ENCODE measurements at regions not wholly inside any gene's neighbourhood (a gene's known extent, or its start where the extent isn't known, plus 50 kb on each side); places are given as distances from the start of the nearest gene placed in this dataset.
"Not testable (repeated sequence)": the region's sequence is repeated elsewhere in the genome, so short reads cannot be mapped to it uniquely, and the experiment has no call there.

DNA sequence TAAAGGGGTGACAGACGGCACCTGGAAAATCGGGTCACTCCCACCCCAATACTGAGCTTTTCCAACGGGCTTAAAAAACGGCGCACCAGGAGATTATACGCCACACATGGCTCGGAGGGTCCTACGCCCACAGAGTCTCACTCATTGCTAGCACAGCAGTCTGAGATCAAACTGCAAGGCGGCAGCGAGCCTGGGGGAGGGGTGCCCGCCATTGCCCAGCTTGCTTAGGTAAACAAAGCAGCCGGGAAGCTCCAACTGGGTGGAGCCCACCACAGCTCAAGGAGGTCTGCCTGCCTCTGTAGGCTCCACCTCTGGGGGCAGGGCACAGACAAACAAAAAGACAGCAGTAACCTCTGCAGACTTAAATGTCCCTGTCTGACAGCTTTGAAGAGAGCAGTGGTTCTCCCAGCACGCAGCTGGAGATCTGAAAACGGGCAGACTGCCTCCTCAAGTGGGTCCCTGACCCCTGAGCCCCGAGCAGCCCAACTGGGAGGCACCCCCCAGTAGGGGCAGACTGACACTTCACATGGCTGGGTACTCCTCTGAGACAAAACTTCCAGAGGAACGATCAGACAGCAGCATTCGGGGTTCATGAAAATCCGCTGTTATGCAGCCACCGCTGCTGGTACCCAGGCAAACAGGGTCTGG lies 162.8 kb upstream of the GJE1 start:
- not testable (repeated sequence) for DNase-seq

DNA sequence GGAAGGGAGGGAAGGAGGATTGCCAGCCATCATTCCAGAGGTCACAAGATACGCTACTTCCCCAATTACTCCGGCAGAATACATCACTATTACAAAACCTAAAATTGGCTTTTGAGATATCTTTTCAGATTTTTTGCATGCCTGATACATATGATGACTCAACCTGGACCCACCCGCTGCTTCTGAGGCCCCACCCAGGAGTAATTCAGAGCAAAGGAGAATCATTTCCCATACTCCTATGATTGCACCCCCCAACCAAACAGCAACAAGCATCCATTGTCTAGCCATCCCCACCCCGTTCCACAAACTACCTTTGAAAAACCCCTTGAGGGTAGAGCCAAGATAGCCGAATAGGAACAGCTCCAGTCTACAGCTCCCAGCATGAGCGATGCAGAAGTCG lies 163.5 kb upstream of the GJE1 start:
- no peak for DNase-seq

DNA sequence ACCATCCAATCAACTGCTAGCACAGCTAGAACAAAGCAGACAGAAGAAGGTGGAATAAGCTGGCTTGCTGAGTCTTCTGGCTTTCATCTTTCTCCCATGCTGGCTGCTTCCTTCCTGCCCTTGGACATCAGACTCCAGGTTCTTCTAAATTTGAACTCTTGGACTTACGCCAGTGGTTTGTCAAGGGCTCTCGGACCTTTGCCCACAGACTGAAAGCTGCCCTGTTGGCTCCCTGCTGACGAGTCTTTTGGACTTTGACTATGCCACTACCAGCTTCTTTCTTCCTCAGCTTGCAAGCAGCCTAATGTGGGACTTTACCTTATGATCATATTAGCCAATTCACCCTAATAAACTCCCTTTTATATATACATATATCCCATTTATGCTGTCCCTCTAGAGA lies 164.1 kb upstream of the GJE1 start:
- DNase-seq = no peak

DNA sequence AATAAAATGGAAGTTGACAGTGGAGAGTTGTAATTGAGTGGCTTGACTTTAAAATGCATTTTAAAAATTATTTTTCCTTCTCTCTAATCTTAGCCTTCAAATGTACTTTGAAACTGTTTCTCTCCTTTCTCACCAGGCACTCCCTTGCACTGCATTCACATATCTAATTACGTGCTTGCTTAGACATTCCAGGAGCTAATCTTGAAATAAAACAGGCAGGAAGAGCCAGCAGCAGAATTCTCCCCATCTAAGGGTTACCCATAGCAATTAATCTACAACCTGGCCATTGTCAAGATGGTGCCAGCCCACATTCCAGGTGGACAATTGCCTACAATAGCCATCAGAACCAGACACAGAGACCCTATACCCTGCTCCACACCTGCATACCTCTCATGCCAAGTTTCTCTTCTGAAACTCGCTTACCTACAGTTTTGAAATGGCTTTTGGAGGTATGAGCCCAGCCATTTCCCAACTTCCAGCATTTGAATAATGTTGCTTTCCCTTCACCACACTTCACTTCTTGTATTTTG lies 167.6 kb upstream of the GJE1 start:
- no peak for DNase-seq

DNA sequence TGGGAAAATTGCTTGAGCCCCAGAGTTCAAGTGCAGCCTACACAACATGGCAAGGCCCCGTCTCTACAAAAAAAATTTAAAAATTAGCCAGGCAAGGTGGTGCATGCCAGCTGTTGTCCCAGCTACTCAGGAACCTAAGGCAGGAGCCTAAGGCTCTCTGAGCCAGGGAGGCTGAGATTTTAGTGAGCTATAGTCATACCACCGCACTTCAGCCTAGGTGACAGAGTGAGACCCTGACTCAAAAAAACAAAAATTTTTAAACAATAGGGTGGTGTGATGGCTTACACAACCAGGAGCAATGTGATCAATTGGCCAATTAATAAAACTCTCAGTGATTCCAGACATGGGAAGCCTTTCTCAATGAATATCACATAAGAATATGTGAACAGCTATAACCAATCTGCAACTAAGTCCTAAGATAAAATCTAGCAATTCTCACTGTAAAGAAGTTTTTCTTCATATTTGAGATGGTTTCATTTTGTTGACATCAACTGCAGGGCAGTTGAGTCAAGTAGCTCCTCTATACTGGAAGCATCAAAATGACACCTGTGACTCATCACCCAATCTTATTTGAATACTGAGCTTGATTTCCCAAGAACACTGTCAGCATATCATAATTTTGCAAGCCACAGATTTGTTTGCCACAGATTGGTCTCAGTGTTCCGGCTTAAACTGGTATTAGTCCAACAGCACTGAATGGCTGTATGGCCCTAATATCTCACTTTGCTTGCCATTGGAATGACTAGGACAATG lies 169.0 kb upstream of the GJE1 start:
- DNase-seq = no peak

DNA sequence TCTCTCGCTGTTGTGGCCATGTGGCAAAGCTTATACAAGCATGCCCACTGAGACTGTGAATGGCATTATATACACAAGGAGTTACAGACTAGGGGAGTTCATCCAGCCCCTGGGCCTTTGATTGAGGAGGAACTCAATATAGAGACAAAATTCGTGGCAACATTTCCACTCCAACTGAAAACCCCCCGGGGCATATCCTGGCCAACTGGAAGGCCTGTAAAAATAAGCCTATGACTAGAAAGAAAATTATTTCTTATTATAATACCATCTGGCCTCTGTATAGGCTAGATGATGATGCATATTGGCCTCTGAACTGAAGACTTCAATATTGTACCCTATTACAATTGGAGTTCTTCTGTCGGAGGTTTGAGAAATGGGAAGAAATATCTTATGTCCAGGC lies 175.5 kb upstream of the GJE1 start:
- no peak for DNase-seq

DNA sequence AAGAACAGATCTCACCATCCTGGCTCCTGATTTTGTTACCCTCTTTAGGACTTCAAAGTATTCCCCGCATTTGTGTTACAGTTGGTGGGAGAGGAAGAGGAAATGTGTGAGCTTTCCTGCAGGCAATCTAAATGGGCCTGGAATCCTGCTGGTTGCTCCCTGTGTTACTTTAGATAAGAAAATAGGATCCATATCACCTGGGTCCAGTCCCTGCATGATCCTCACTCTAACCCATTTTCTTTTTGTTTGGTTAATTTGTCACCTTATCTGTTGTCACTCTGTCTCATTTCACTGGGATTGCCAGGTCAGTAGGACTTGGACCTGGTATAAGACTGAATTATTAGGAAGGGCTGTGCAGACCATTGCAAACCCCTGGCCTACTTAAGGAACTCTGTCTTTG lies 175.9 kb upstream of the GJE1 start:
- DNase-seq = no peak

DNA sequence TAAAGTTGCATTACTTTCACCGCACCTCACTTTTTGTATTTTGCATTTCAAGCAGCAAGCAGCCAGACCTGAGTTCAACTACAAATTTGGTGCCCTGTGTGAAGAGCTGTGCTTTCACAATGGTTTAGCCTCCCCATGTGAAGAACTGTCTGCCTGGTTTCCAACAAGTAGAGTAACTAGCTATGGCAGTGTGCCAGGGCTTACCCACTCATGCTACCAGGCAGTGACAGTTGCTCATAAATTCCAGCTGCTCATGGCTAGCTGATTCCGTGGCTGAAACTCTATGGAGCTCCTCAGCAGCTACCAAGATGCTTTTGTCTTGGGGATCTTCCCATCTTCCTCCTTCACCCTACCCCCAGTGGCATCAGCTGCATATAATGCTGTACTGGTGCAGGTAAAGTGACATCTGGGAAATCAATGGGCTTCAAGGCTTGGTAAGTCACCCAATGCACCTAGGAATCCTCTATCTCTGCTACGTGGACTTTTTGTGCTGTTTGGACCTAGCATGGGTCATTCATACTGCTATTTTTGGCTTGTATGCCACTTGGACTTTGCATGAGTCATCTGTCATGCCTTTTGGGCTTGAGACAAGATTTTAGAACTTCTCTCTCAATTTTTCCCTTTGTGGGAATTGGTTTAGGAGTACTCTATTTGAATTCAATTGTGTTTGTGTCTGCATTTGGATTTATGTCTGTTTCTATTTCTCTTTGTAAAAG lies 176.5 kb upstream of the GJE1 start:
- DNase-seq = peak; percentile 58

DNA sequence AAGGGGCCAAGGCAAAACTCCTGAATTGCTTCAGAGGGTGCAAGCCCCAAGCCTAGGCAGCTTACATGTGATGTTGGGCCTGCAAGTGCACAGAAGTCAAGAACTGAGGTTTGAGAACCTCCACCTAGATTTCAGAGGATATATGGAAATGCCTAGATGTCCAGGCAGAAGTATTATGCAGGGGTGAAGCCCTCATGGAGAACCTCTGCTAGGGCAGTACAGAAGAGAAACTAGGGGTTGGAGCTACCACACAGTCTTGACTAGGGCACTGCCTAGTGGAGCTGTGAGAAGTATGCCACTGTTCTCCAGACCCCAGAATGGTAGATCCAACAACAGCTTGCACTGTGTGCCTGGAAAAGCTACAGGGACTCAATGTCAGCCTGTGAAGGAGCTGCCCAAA lies 179.7 kb upstream of the GJE1 start:
- no peak for DNase-seq

DNA sequence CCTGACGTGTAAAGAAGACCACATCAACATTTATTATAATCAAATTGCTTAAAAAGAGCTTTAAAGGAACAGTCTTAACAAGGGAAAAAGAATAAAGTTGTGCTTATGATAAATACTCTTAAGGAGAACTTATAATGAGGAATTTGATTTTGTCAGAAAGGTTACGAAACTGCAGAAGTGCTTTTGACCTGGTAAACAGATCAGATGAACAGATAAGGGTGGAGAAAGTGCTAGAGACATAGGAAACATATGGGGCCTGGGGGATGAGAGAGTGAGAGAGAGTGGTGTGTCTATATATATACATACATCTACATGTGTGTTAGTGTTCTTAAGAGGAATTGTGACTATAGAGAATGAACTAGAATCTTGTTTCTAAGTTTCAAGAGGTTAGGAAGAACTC lies 186.2 kb upstream of the GJE1 start:
- DNase-seq = no peak

DNA sequence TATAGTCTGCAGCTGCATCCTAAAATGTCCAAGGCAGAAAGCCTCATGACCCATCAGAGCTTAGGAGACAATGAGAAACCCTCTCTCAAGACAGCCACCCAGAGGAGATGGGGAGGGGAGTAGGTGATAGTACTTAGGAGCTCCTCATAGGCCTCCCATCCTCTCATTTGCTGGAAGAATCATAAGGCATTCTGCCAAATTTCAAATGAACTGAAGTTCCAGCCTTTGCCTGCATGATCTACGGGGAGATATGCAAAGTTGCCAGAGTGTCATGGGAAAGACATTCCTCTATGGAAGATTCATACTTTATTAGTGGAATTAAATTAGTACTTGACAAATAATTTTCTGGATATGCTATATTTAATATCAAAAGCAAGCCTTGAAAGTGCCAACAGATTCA lies 194.1 kb upstream of the GJE1 start:
- DNase-seq = no peak

DNA sequence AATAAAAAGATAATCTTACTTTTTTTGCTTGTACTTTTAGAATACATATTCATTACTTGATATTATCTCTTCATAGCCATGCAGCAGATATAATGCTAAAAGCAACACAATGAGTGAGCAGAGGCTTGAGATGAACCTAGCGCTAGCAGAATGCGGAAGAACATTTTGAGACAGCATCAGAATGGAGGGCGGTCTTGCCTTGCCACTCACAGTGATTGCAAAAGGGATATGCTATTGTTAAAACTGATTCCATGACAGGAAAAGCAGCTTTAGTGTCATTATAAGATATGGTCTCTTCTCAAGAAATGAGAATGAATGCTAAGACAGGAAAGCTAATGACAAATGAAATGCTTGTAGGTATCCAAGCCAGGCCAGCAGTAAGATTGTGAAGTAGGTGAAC lies 200.0 kb upstream of the GJE1 start:
- no peak for DNase-seq

DNA sequence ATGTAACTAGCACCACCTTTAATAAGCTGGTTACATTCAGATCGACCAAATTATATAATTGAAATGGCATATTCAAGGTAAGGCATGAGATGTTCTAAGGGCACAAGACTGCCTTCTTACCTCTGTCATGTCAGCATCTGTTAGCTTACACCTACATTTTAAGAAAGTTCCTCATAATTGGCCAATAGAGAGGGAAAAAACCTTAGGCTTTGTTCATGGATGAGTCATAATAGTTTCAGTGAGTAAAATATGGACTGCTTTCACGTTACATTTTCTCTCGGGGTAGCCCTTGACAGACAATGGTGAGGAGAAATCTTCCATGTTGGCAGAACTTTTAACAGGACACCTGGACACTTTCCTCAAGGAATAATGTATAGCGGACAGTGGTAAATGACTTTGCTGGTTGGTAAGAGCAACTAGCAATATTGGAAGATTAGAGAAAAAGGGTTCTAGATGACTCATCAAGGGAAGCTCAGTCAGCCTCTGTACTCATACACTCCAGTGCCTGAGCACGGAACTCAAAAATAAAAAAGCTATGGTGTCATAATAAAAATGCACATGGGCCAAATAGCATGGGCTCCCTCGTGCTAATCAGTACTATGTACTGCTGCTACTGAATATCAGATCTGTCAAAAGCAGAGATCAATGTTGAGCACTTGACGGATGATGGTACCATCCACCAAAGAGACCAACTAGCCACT lies 206.4 kb upstream of the GJE1 start:
- not testable (repeated sequence) for DNase-seq

DNA sequence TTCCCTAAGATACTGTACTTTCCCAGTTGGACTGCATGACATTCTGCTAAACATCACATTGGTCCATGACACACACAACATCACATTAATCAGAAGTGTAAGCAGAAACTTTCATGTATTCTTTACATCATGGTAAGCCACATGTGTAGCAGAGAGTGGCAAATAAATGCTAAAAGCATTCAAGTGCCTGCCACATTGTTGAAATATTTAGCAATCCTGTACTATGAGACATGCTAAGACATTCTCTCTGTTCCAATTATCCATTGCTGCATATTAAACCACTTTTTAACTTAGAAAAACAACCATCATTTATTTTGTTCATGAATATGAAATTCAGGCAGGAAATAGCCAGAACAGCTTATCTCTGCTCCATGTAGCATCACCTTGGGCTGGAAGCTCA lies 207.7 kb upstream of the GJE1 start:
- DNase-seq = peak; percentile 23

DNA sequence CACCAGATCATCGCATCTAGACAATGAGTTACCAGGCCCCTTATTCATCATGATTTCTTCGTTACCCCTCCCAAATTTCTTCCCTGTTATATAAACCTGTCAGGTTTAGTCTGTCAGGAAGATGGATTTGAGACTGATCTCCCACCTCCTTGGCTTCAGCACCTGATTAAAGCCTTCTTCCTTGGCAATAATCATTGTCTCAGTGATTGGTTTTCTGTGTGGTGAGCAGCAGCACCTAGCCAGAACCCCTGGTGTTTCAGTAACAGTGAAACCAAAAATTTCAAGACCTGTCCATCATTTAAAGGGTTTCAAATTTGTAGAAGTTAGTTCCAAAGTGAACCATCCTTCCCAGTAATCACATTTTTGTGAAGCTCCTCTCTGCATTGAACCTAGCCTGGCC lies 209.8 kb upstream of the GJE1 start:
- no peak for DNase-seq

DNA sequence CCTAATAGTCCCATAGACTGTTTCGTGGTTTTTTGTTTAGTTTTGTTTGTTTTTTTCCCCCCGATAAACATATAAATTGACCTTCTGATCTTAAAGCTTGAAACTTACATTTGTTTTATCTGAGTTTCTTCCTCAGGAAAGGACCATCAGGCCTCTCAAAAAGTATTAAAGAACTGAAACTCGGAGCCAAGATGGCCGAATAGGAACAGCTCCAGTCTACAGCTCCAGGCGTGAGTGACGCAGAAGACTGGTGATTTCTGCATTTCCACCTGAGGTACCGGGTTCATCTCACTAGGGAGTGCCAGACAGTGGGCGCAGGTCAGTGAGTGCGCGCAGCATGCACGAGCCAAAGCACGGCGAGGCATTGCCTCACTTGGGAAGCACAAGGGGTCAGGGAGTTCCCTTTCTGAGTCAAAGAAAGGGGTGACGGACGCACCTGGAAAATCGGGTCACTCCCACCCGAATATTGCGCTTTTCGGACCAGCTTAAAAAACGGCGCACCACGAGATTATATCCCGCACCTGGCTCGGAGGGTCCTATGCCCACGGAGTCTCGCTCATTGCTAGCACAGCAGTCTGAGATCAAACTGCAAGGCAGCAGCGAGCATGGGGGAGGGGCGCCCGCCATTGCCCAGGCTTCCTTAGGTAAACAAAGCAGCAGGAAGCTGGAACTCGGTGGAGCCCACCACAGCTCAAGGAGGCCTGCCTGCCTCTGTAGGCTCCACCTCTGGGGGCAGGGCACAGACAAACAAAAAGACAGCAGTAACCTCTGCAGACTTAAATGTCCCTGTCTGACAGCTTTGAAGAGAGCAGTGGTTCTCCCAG lies 215.8 kb upstream of the GJE1 start:
- DNase-seq = not testable (repeated sequence)

DNA sequence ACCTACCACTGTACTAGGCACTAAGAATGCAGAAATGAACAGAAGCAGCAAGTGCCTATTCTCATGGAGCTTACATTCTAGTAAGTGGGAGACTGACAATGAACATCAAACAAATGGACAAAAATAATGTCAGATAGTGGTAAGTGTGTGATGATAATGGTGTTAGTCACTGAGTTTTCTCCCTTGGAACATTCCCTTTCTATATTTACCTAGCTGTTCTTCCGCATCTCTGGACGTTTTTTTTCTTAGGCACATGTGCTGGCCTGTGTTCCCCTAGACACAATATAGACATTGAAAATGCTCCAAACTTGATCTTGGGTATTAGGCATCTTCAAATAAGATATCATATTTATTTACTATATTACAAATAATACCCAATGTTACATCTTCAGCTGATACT lies 218.1 kb upstream of the GJE1 start:
- no peak for DNase-seq

DNA sequence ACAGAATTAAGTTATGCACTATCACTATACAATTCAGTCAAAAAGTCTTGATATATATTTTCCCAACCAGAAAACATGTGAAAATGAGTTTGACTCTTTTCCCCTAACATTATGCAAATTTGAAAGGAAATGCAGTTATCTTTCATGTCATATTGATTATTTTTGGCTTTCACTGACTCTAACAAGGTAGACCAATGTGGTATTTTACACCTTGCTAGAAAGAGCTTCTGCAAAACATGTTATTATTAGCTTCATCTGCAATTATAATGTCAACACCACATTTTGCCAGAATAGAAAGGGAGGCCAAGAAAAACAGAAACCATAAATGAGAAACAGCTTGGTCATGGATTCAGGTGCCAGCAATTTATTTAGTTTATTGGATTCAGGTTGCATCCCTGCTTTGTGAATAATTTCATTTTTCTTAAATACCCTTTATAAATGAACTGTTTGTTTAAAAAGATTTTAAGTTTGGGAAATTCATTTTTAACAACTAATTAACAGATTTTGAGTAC lies 226.1 kb upstream of the GJE1 start:
- no peak for DNase-seq

DNA sequence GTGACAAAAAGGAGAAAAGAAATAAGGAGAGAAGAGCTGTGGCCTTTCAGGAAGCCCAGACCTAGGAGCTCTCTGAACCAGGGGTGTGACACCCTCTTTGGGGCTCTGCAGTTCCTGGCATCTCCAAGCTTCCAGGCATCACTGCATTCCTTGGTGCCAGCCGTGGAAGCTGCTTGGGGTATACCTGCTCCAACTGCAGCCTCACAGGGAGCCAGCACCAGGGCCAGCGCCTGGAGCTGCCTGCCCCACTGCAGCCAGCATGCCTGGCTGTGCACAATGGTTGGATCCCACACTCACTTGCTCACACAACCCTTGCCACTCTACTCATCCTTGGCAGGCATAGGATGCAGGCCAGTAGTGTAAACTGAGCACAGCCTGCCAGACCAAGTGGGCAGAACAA lies 242.1 kb upstream of the GJE1 start:
- no peak for DNase-seq

DNA sequence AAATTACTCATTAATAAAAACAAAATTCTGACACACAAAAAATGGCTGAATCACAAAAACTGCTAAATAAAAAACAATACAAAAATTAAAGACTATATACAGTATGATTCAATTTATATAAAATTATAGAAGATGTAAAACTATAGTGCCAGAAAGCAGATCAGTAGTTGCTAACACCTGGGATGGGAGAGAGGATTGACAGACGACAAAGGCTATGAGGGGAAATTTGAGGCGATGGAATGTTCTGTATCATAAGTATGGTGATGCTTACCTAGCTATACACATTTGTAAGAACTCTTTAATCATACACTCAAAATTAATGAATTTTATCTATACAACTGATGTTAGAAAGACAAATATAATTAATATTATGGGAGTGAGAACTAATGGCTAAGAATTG lies 247.9 kb upstream of the GJE1 start:
- no peak for DNase-seq

DNA sequence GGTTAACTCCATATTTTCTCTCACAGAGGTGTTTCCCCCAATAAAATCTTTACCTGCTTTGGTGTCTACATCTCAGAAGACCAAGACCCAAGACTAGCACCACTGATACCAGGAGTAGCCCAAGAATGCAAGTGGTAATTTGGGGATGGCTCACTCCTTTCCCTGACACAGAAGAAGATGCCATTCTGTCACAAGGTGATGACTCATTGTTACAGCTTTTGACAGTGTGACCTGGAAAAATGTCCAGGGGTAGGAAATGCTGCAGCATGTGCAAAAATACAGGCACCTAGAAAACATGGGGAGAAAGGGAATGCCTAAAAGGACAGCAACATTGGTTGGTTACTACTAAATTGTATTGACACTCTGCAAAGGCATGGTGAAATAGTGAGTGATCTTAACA lies 254.0 kb upstream of the GJE1 start:
- no peak for DNase-seq

DNA sequence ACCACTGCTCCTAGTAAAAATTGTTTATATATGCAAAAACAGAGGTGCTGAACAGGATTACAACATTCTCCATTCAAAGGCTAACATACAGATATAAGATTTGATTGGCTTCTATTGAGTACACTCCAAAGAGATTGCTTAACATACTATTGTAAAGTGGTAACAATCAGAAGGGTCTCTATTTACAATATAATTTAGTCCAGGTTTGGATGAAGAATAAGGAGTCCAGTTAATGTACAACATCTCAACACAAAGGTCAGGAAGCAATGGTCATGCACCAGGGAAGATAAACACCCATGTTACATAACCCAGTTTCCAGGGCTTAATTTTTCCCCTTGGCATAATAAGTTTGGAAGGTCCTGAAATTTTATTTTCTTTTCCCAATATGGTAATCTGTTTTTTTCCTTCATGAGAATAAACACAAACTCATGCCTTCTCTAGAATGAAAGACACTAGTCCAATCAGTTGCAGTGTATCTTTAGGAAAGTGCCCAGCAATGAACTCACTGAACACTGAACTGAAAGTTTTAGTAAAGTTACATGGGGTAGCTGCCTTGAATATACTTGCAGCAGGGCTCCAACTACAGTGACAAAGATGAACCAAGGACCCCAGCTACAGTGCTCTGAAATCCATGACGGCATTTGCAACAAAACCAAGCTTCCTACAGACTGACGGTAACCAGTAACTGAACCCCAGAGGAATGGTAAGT lies 255.3 kb upstream of the GJE1 start:
- DNase-seq = peak; percentile 17
